Amniotic stem cell (primary cell): ENCODE measurements at regions not wholly inside any gene's neighbourhood (a gene's known extent, or its start where the extent isn't known, plus 50 kb on each side); places are given as distances from the start of the nearest gene placed in this dataset.

Experiments
- DNase-seq: peaks from one replicate; lab custom pipeline; 2025; lab: John Stamatoyannopoulos, UW

DNA sequence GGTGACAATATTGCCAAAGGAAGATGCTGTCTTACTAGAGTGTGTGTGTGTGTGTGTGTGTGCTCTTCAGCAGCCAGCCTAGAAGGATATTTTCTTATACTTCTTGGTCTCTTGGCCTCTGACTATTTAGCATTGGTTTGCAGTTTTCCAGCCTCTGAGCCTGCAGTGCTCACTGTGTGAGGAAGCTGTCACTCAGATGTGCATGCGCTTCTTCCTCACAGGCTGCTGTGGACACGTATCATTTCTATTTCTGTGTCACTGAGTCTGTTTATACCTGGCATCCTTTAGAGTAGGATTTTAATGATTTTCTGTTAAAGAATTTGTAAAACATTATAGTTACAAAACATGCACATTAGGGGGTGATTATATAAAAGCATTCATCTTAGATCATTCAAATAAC, 83.3 kb downstream of the ALDH8A1 start:
- DNase-seq, result no peak

DNA sequence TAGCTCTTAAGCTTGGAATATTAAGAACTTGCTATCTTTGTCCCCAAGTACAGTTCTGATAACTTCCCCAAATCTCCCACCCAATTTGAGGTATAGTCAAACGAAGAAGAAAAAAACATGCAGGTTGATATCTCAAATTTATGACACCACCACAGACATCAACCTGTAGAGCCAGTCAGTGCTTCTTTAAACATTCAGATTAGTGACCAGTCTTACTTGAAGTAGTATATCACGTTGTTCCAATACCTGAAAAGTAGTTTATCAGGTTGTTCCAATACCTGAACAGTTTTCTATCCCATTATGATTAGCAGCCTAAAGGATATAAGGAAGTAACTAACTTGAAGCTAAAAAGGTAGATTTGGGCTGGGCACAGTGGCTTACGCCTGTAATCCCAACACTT, 85.3 kb downstream of the ALDH8A1 start:
- DNase-seq, result no peak

DNA sequence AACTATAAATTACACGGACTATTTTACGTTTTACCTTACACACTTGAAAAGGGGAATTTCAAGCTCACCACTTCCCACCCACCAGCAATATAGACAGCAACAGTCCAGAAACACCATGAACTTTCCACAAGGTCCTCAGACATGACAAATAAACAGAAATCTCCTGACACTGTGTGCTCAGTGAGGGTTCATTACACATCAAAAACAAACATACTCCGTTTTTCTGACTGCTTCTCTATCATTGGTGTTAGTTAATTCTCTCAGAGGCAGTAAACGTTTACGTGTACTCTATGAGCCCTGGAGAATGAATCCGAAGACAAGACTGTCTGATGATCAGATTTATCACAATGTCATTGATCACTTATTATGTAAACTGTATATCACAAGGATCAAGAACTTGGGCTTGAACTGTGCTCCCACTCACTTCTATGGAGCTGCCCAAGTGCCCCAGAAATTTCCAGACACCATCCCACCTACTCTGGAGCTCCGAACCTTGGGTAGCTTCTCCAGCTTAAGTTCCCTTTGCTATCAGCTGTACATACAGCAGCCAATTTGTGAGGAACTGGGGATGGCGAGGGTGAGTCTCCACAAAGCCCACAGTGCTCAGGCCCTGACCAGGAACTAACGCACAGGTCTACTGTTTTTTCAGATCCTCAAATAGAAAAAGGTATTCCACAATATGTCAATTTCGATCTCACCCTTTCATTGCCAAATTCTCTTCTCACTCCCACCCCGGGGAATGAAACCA, 86.0 kb downstream of the ALDH8A1 start:
- DNase-seq, result no peak

DNA sequence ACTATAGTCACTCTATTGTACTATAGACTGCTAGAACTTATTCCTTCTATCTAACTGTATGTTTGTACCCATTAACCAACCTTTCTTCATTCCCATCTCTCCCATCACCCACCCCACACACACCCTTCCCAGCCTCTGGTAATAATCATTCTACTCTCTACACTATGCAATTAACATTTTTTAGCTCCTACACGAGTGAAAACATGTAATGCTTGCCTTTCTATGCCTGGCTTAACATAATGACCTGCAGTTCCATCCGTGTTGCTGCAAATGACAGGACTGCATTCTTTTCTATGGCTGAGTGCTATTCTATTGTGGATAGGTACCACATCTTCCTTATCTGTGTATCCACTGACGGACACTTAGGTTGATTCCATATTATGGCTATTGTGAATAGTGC, 95.5 kb downstream of the ALDH8A1 start:
- no peak for DNase-seq

DNA sequence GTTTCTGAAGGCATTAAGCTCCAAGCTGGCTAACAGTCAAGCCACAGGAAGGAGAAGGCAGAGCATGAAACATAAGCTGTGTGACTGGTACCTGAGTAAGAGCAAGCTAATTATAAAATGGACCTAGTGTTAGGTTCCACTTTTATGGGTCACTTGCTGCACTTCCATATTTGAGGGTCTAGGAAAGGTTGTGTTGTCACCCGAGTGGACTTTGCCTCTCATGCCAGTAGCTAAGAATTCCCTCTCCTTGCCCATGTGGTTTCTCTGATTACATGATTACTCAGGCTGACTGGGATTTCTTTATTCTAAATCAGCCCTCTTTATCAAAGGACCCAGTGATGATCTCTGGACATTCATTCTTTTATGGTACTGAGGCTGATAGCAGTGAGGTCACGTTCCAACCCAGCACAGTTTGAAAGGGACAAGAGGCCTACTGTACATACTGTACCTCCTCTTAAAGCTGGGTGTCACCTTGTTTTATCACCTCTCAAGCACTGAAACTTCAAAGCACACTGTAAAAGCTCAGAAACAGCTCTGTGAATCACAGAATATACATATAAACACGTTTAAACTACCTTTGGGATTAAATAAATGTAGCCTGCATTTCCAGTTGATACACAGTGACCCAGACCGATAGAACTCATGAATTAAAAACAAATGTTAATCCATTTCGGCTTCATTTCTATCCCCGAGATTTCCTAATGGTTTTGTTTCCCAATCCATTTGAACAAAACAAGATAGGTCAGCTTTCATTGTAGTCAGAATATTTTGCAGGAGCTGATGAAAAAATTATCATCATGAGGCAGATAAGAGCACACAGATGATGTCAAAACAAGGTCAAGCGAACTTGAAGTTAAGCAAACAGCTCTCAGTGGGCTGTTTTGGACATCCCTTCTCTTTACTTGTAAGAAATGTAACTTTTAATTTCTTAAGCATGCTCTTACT, 96.5 kb downstream of the ALDH8A1 start:
- DNase-seq, result no peak

DNA sequence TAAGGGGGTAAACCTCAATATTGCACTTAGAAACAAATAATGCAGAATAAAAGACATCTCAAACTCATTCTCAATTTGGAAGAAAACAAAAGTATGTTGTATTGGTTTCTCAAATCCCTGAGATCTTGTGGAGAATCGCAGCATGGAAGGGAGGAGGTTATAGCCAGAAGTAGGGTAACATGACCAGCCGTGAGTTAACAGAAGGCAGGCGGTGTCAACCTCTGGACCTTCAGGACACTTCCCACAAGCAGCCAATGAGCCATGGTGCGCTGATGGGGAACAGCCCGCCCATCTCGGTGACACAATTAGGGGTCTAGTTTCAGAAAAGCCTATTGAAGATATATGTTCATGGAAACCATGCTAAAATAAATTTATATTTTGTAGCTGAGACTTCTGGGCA, 98.4 kb downstream of the ALDH8A1 start:
- no peak for DNase-seq

DNA sequence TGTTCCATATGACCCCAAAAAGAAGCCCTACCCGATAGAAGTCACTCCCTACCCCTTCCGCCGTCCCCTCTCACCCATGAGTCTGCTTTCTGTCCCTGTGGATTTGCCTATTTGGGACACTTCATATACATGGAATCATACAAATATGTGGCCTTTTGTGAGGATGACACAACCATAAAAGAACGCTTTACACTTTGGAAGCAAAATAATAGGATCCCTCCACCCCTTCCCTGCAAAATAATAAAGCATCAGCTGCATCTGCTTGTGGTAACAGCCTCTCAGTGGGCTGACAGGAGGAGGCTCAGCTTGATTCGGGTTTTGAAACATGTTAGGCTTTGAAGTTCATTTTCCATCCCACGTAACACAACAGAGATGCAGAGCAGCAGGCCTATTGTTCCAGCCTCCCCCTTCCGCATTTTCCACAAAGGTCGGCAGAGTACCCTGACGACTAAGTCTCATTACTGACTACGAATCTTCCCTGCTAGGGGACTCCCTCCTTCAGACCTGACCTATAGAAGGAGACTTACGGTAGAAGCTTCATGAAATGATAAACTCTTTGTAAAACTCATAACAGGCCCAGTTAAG, 99.1 kb downstream of the ALDH8A1 start:
- no peak for DNase-seq

DNA sequence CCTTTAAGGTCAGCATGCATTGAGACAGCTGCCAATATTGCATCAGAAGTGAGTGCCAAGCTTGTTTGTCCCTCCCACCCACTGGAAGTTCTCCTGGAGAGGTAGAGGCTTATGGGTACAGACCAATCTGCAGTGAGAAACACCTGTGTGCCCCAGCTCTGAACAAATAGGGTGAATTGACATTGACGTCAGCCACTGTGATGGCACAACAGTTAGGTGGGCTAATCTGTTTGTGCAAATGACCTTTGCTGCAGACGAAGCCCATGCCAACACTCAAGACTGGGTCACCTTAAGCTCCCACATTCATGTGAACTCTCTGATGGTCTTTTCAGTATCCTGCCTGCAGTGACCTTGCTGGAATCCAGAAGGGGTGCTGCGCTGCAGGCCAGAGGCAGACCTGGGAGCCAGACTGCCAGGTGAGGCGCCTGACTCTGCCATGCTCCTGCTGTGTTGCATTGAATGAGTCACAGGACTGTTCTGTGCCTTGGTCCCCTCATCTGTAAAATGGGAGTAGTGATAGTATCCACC, 99.9 kb downstream of the ALDH8A1 start:
- no peak for DNase-seq

DNA sequence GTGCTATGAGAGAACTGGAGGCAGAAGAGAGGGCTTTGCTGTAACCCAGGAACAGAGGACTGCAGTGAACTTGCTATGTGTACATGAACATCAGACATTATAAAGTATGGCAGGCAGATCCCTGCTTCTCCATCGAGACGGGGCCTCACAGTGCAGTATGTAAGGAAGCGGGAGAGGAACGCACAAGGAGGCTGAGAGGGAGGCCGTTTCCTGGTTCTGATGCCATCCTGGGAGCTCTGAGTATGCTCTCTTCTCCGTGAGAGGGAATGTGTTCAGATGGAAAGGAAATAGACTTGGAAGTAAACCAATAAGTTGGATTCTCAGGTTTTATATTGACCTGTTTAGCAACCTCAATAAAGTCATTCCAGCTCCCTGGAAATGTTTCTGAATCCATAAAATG, 101.8 kb downstream of the ALDH8A1 start:
- no peak for DNase-seq

DNA sequence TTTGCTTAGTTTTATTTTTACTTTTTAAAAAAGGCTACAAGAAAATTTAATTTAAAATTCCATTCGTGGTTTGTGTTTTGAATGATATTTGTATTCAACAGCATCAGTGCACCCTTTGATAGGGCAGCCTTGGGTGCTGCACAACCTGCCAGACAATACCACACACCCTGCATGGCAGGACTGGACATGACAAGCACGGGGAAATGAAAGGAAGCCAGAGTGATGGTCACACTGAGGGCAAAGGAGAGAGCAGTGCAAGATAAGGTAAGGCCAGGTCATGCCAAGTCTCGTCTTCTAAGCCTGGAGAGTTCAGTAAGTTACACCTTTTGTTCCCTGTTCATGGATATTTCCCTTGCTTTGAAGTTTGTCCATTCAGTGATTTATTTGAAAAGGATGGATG, 103.0 kb downstream of the ALDH8A1 start:
- DNase-seq, result no peak

DNA sequence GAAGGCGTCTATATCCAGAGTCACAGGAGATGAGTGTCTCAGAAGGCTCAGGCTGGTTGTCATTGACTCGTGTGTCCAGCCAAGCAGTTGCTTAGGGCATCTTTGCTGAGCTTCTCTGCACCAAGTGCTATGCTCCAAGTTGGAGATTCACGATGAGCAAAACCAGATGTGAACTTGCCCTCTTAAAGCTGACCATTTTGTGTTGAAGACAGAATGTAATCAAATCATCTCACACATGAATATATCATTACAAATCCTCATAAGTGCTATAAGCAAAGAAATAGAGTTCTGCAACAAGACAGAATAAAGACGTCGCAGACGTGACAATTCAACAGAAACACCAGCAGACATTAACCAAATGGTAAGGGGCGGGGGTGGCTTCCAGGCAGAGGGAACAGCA, 103.9 kb downstream of the ALDH8A1 start:
- DNase-seq, result no peak

DNA sequence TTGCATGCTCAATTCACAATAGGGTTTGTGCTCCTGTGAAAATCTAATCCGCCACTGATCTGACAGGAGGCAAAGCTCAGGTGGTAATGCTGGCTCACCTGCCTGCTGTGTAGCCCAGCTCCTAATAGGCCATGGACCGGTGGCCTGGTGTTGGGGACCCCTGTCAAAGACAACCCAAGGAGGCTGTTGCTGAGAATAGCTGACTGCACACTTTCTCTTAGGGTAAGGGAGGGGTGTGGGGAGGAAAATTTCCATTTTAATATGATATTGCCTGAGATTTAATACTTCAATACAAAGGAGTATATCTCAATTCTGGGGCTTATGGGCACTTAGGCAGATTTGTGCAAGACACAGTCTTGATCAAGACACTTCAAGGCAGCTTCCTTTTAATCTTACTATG, 105.8 kb downstream of the ALDH8A1 start:
- no peak for DNase-seq

DNA sequence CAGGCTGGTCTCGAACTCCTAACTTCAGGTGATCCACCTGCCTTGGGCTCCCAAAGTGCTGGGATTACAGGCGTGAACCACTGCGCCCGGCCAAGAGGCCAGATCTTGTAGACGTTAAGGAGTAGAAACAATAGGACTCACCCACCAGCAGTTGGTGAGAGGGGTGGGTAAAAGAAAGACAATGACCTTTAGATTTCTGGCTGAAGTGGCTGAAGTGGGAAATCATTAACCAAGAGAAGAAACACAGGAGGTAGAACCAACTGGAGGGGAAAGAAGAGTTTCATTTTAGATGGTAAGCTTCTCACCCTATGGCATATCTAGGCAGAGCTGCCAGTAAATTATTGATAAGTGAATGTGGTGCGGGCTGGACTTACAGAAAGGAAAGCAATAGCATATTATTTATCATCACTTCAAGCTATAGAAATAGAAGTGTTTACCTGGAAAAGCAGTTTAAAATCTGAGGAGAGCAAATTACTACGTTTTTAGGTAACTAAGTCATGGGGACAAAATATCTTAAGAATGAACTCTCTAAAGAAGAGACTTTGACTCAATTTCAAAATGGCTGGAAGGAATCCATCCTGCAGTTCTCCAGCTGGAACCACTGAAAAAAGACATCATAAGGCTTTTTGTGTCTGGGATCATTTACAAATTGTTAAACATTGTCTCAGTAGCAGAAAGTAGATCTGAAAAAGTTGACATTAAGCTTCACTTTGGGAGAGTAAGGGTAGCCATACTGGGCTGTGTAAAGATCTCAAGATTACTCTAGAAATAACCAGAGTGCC, 109.6 kb downstream of the ALDH8A1 start:
- no peak for DNase-seq

DNA sequence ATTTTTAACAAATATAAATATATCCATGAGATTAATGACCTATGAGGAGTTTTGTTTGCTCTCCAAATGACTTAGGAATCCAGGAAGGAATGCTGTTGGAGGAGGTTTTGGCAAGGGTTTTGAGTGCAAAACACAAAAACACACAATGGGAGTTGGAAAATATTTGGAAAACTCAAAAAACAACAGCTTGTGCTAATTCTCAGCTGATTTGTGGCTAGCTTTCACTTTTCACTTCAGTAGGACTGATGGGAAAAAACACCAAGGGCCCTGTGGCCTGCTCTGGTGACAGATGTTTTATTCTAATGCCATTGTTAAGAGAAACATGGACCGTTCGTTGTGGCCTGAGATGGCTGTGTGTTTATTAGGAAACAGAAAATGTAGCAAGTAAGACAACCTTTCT, 113.9 kb downstream of the ALDH8A1 start:
- no peak for DNase-seq

DNA sequence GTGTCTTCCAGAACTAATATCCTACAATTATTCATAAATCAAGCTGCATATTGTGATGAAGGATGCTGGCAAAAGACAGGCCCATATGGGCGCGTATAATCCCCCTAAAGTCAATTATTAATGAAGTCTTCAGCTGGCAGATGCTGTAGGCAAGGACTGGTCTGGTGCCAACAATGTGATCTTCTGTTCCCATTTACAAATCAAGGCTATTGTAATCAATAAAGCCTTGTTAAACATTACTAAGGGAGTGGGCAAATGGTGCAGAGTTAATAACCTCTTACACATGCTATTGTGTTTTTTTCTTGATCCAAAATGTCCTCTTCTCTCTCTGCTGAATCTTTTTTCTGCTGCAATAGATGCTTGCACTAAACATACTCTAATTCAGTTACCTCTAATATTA, 119.0 kb downstream of the ALDH8A1 start:
- no peak for DNase-seq

DNA sequence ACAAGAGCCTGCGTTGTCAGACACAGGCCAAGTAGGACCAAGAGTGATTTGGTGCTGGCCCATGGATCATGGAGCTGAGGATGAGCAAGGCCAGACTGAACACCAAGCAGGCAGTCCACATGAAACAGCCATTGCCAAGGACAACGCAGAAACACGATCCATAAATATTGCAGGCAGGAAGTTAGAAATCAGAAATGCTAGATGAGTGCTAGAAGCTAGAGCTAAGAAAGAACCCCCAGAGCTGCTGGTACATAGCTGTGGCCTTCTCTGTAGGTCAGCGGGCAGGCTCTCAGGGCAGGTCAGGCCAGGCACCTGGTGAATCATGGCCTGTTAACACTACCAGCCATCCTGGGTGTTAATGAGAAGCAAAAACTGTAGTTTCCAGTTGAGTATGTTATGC, 119.7 kb downstream of the ALDH8A1 start:
- no peak for DNase-seq

DNA sequence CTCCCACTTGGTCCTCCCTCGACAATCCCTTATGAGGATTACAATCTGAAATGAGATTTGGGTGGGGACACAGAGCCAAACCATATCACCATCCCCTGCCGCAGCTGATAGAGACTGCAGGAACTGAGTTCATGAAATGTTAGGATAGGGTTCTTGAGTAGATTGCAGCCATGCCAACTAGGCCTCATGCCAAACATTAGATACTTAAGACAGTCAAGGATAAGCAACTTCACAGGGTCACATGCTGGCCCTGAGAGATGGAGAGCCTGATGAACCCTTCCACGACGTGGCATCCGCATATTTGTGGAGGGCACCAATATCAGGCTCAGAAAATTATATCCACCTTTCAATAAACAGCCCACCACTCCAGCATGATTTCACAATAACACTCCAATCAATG, 121.3 kb downstream of the ALDH8A1 start:
- no peak for DNase-seq

DNA sequence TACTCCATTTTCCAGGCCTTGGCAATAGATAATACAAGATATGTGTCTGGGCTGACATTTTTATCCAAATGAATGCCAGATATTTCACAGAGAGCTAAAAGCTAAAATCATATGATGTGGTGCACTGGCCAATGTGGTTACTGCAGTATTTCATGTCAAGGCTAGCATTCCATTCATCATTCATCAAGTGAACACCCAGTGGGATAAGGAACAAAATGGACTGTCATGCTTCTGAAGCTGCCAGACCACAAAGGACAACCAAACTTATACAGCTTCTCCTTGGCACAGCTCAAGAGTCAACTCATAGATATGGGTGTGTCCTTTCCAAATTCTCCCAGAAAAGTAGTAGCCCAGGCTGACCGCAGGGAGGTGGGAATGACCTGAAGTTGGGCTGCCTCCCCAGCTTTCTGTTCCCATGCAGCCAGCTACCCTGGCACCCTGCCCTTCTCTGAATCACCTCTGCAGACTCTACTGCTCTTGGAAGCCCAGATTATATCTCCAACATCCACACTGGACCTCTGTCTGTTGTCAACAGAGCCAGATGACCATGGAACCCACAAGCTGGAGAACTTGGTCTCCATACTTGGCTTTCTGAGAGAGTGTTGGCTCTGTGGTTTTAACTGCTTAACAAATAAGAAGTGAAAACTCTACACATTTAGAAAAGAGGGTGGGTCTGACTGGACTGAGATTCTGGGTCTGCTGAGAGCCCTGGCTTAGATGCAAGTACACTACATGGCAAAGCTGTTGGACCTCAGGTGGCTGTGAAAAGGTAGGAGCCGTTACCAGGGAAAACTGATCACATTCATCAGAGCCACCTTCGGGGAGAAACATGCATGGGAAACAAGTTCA, 122.8 kb downstream of the ALDH8A1 start:
- peak; percentile 84 for DNase-seq

DNA sequence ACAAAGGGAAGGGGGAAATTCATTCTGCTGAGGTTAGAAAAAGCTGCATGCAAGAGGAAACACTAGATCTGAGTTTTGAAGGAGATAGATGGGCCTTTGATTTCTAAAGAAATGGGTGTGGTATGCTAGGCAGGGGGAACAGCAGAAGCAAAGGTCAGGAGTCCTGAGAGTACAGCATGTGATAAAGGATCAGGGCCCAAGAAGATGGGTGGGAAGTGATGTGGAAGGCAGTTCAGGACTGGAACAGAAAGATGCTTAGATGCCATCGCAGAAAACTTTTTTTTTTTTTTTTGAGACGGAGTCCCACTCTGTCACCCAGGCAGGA, 126.2 kb downstream of the ALDH8A1 start:
- no peak for DNase-seq

DNA sequence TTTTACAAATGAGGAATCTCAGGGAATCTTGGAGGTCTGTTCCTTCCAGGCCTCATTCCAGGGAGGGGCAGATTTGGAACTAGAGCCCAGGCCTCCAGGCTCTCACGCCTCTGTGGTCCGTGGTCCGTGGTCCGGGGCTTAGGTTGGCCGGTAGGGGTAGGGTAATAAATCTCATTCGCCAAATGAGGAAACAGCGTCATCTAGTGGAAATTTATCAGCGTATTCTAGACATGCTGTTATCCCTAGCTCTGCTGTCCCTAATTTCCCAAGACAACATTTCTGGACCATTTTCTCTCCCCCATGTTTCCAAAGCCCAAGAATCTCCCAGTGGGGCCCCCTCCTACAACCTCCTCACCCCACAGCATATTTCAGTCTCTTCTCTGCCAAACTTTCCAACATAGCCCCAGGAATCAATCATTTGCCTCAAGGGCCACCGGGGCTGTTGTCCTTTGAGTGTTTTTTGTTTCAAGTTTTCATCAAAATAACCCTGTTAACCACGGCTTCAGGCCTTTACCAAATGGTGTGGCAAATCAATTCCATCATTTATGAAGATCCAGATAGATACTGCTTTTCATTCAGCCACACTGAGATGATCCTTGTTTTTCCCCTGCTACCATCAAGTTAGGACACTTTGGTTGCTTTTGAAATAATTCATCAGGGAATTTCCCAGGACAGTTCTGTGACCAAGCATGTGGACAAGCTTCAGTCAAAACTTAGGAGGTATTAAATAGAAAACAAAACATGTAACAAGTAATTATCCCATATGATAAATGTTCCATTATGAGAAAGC, 126.8 kb downstream of the ALDH8A1 start:
- peak; percentile 78 for DNase-seq
